Kidney glomerular epithelial cell (primary cell): ENCODE measurements at regions not wholly inside any gene's neighbourhood (a gene's known extent, or its start where the extent isn't known, plus 50 kb on each side); places are given as distances from the start of the nearest gene placed in this dataset.
"Not testable (repeated sequence)": the region's sequence is repeated elsewhere in the genome, so short reads cannot be mapped to it uniquely, and the experiment has no call there.

ENCODE experiments used
- DNase-seq: peaks from one replicate; lab custom pipeline; 2025; lab: John Stamatoyannopoulos, UW

DNA sequence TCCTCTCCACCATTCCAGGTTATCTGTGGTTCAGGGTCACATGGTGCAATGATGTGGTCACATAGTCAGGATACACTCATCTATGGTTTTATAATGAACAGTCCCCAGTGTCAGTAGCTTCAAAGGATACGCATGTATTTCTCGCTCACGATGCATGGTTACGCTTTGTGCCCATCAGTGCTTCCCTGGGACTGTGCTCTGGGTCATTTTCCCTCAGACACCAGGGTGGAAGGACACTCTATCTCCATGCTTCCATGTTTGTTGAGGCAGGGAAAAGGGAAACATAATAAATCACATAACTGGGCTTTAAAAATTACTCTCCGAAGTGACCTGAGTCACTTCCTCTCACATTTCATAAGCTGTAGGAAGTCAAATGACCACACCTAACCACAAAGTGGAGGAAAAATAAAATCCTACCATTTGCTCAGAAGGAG lies 394.8 kb upstream of the NOX3 start:
- DNase-seq = peak; percentile 20

DNA sequence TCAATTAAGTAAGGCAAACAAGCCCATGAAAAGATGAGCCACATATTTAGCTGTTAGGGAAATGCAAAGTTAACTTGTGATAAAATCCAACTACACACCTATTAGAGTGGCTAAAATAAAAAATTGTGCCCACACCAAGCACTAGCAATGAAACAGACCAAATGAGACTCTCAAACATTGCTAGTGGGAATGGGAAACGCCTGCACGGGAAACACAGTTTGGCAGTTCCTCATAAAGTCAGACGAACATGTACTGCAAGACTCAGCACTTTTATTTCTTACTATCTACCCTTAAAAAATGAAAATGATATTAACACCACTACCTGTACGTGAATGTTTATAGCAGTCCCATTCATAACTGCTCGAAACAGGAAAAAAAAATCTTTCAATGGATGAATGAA lies 392.1 kb upstream of the NOX3 start:
- no peak for DNase-seq

DNA sequence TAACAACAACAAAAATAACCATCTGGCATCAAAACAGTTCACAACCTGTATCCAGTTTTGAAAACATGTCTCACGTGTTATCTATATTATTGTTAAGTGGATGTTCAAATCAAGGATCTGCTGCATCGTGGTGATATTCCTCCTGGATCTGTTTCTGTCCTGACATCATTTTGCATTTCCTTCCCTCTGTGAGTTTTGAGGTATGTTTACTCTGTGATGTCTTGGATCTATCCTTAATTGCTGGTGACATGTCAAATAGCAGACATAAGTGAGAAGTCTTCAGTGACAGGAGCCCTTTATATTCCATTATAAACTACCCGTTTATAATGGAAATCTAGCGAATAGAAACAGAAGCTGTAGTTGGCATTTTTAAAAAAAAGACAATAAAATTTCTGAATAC lies 381.8 kb upstream of the NOX3 start:
- DNase-seq = no peak

DNA sequence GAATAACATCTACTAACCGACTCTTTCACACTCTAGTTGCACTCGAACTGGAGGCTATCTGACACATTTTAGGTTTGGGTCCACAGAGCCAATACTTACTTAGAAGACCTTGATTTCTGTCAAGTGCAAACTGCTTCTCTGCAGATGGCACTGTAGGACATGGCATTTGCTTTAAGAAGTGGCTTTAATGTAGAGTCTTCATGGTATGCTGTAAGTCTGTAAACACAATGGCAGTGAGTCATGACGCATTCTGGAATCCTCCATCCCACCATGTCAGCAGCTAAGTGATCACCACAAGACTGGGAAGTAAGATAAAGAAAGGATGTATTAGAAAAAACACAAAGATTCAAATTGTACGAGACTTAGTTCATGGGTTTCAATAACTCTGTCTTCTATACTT lies 377.0 kb upstream of the NOX3 start:
- peak; percentile 5 for DNase-seq

DNA sequence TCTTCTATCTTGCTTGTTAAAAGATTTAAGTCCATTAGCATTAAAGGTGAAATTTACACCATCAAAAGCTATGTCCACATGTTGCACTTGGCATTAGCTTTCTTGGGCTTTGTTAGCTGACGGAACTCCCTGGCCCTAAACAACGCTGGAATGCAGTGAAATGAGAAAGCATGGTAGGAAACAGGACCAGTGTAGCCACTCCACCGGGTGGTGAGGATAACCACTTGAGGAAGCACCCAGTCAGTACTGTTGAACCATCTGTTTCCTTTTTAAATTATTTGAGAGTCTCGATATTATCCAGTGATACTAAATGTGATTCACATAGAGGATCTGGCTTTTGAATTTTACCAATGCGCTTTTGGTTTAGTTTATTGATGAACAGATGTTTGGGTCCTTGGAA lies 374.9 kb upstream of the NOX3 start:
- DNase-seq = no peak

DNA sequence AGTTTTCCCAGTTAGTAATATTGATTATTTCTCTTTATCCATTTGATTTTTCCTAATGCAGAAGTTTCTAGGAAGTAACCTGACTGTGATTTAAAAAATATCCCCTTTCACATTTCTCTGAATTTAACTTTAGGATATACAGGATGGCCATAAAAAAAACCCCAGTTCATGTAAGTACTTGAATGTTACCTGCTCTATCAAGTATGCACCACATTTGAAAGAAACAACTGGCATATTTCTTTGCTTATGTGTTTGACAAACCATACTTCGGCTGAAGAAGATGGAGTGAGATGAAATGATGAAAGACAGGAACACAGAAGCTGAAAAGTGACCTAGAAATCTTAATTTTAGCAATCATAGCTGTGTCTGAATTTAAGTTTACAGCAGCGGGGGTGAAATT lies 374.0 kb upstream of the NOX3 start:
- DNase-seq = no peak

DNA sequence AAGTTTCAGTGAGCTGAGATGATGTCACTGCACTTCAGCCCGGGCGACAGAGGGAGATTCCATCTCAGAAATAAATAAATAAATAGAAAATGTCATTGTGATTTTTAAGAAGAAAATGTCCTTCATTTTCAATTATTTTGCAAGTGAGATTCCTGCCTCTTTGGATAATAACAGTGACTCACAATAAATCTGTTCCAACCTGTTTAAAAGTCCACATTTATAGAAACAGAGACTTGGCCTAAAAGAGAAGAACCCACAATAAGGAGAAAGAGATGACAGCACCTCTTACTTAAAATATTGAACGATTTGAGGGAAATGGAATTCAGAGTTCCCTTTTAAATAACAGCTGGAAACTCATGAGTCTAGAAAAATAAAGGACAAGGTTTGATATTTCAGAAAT lies 373.4 kb upstream of the NOX3 start:
- no peak for DNase-seq

DNA sequence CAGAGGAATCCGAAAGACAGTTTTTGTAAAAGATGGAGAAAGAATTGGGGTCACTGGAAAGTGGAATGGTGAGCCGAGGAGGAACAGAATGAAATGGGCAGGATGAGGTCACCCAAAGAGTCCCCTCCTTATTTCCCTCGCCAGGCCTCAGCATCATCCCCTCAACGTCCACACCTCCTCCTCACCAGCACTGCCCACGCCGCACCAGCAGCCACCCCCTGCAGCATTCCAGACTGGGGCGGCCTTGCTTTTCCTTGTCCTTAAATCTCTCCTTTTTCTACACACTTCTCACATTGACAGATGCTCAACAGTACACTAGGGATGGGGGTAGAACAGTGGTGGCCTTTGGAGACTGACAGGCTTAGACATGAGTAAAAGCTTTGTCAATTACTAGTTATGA lies 363.1 kb upstream of the NOX3 start:
- no peak for DNase-seq

DNA sequence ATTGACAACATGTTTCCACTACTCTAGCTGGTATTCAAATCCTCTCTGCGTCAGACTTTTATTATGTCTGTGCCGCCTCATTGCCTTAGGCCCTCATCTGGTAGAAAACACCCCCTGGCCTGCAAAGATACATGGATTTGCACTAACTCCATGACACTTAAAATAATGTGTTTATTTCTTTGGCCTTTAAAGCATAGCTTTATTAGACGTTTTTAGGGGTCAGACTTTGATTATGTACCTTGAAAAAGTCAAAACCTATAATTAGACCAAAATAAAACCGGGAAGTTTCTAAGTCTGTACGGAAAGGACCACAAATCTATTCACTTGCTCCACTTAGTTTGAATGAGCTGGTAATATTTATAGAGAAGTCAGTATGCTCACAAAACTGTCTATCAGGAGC lies 357.9 kb upstream of the NOX3 start:
- DNase-seq = no peak

DNA sequence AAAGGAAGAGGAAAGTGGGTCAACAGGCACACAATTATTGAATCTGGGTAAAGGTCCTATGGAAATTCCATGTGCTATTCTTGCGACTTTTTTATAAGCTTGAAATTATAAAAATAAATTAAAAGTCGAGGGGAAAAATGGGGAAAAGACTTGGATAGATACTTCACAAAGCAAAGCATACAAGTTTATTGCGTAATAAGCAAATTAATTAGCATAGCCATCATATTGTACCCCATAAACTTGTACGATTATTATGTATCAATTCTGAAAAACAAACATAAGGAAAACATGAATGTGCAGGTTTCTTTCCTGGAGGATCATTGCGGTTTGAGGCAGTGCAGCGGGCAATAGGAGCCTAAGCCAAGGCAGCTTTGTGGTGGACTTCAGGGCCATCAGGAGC lies 351.6 kb upstream of the NOX3 start:
- no peak for DNase-seq

DNA sequence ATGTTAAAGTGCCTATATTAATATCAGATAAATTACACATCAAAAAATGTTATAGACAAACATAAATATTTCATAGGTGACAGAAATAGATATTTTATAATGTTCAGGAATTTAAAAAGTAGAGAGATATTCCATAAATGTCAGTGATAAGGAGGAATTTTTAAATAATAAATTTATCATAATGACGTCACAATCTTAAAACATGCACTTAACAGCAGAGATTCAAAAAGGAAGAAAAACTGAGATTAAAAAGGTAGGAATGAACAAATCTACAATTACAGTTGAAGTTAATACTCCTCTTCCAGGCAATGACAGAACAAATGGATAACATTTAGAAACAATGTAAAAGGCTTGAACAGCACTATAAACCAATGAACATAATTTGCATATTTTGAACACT lies 345.4 kb upstream of the NOX3 start:
- no peak for DNase-seq

DNA sequence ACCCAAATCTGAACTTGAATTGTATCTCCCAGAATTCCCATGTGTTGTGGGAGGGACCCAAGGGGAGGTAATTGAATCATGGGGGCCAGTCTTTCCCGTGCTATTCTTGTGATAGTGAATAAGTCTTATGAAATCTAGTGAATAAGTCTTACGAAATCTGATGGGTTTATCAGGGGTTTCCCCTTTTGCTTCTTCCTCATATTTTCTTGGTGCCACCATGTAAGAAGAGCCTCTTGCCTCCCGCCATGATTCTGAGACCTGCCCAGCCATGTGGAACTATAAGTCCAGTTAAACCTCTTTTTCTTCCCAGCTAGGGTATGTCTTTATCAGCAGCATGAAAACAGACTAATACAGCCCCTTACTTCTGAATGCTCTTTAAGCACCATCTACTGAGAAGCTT lies 343.2 kb upstream of the NOX3 start:
- not testable (repeated sequence) for DNase-seq

DNA sequence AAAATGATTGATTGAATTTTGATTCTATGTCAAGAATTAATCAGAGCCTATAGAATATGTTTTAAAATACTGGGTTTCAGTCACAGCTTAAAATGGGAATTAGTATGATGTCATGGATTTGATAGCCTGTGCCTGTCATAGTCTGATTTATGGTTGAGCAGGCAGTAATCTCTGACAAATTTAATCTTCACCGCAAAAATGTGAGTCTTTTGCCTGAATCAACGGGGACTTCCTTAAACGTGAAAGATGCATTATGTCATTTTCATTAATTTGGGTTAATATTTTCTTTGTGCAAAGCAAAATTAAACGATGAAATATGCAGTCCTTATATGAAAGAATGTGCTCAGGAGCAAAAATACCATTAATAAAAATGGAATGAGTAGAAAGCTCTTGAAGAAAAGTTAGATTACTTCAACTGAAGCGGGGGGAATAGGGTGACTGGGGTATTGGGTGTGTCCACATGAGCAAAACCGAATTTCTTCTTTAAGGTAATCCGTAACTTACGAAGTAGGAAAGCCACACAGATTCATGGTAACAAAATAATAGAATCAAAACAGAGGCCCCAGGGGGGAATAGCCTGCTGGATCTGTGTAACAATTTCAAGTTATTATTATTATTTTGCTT lies 339.6 kb upstream of the NOX3 start:
- peak; percentile 37 for DNase-seq

DNA sequence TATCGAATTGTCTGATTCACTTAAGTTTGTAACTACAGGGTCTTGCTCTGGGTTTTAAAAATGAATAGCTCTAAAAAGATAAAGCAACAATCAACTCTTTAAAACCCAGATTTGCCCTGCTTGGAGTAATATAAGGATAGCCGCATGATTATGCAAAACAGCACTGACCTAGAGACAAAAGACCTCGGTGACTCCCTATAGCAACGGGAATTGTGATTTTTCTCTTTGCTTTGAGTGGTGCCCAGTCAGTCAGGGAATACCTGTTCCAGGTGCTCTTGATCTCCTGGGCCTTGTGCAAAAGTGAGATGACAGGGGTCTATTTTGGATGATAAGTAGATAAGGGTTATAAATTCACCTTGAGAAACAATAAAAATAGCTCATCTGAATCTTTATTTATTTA lies 336.3 kb upstream of the NOX3 start:
- no peak for DNase-seq

DNA sequence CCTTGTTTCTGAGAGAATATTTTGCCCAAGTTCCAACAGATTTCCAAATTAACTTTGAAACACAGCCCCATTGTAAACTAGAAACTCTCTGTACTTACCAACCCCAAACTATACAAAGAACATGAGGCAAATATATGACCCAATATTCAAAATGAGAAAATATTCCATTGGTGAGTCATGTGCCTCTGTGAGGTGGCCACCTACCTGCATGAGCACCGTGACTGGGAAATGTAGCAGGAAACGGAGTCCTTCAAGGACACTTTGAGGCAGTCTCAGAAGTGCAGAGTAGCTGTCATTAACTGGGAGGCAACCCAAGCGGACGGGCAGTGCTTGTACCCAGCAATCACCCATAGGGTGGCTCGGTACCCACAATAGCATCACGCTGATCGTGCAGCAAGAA lies 335.5 kb upstream of the NOX3 start:
- no peak for DNase-seq

DNA sequence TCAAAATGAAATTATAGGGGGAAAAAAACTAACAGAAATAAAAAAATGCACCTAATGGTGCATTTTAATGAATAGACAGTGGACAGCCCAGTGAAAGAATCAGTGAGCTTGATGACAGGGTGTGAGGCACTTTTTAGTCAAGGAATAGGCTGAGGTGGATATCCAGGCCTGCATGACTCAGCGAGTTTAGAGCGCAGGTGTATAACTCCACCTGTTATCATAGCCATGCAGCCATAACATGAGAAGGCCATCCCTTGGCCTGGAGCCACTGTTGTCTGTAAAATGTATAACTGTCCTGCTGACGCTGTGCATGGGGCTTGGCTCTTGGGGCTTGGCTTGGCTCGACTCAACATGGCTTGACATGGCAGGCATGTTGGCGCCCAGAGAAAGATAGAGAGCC lies 331.5 kb upstream of the NOX3 start:
- DNase-seq = no peak

DNA sequence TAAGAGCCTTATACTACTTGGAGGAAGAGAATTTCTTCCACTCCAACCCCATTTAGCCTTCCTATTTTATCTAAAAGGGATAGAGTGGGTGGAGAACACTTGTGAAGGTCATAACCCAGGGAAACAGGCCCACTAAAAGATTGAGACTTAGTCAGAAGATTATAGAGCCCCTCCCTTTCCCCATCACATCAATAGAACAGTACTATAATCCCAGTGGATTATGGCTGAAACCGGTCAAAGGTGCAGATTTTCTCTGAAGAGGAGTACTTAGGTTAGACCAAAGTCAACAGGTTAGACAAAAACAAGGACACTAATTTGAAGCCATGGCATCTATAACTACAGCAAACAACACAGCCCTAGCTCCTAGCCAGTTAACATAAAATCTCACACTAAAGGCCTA lies 330.9 kb upstream of the NOX3 start:
- DNase-seq = no peak

DNA sequence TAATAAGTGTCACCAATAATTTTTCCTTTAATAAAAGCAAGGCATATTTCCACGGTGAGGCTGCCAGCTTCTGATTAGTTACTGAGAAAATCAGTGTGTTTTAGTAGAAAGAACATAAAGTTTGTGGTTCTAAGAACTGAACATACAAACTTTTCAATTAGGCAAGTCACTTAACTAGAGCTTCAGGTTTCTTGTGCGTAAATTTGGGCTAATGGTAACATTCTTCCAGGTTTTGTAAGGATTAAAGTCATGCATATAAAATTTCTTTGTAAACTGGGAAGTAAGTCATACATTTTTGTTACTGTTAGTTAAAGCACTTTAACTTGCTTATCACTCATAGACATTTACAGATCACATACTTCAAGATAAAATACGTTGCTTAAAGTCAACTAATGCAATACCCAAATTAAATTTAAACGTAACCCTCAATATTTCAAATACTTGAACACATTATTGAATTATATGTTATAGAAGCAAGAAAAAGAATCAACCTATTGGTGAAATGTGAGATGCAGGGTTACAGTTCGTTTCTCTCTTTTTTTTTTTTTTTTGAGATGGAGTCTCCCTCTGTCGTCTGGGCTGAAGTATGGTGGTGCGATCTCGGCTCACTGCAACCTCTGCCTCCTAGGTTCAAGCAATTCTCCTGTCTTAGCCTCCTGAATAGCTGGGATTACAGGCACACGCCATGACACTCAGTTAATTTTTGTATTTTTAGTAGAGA lies 327.3 kb upstream of the NOX3 start:
- DNase-seq = no peak

DNA sequence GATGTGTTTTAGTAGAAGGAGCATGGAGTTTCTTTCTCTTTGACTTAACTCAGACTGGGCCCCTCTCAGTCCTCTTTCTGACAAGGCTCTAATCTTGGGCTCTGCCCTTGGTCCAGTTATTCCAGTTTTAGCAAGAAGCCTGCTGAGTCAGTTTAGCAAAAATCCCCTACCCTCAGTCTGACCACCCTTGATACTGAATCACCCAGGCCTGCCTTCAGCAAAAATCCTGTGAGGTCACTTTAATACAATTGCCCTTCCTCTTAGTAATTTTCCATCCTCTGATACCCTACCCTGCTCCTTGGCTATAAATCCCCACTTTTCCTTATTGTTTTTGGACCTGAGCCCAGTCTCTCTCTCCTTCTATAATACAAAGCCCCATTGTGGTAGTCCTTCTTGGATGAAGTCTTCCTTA lies 326.7 kb upstream of the NOX3 start:
- peak; percentile 91 for DNase-seq

DNA sequence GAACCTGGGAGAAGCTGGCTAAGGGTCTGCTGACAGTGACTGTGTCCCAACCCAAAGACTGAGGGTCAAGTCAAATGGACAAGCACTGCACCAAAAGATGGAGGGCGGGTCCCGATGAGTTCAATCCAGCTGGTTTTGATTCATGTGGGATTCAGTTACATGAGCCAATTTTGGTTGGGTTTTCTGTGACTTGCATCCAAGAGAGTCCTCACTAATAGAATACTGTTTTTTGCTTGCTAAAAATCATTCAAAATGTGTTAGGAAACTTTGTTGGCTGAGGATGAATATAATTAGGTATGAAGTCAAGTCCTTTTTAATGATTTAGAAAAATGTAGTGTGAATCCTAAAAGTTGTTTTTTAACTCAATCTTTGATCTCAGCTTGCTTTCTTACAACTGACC lies 323.8 kb upstream of the NOX3 start:
- DNase-seq = no peak

DNA sequence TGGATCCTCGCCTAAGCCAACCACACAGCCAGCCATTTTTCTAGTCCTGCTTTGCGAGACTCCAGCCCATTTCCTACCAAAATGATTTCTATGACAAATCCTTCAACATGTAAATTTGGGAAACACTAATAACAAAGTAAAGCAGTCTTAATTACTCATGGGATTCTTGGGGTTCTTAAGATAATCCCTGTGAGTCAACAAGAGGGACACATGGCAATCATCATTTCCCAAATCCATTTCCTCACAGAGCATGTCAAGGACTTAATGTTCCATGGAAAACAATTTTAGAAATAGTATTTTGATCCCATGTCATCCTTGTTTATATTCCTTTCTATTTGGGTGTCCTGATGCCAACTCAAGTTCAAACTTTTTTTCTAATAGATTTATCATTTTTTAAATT lies 322.7 kb upstream of the NOX3 start:
- DNase-seq = no peak

DNA sequence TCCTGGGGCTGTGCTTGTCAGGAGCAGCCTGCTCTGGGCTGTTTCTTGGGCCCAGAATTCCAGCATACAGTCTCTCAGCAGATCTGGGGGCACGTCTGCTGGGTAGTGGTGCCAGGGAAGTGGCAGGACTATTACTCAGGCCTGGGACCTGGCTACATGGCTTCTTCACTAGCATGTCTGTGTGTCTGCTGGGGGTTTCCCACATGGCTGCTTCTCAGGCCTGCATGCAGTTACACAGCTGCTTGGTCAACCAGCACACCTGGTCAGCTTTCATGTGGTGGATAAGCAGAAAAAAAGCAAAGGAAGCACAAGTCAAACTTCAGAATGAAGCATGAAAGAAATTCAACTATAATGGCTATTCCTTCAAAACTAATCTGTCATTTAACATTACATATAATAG lies 316.2 kb upstream of the NOX3 start:
- no peak for DNase-seq

DNA sequence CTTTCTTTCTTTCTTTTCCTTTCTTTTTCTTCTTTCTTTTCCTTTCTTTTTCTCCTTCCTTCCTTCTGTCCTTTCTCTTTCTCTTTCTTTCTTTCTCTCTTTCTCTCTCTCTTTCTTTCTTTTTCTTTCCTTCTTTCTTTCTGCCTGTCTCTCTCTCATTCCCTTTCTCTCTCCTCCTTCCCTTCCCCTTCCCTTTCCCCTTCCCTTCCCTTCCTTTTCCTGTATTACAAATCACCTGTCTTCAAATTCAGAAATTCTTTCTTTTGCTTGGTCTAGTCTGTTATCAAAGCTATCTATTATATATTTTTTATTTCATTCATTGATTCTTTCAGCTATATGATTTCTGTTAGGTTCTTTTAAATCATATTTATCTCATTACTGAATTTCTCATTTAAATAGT lies 315.2 kb upstream of the NOX3 start:
- DNase-seq = no peak

DNA sequence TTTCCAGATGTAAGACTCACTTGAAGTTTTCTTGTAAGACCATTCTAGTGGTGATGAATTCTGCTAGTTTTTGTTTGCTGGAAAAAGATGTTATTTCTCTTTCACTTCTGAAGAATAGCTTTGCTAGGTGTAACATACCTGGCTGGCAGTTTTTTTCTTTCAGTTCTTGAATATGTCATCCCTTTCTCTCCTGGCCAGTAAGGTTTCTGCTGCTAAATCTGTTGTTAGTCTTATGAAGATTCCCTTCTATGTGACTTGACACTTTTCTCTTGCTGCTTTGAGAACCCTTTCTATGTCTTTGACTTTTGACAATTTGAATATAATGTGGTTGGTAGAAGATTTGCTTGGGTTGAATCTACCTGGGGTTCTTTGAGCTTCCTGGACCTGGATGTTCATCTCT lies 314.7 kb upstream of the NOX3 start:
- no peak for DNase-seq
